Esophagus muscularis mucosa (tissue), 4 donors: ENCODE measurements at regions not wholly inside any gene's neighbourhood (a gene's known extent, or its start where the extent isn't known, plus 50 kb on each side); places are given as distances from the start of the nearest gene placed in this dataset.

Experiments used
- DNase-seq: peaks from one replicate; pipeline ENCODE4 v3.0.0-alpha.2; 2017; ENCODE audit errors: extremely low spot score
- H3K27ac ChIP-seq, 4 donors: fragments of 200-600 bp; sonication (generic); replicated peaks in 1 of 4; 1 replicate in 3 of 4; 2 replicates in 1 of 4; pipeline ENCODE4 v1.5.1; 2016 to 2019; ENCODE audit warnings: mild to moderate bottlenecking in 1 of 4
- H3K27me3 ChIP-seq, 4 donors: fragments of 200-600 bp; sonication (generic); one replicate each; pipeline versions ENCODE4 v1.5.1 to v1.6.0; 2016 to 2019
- H3K36me3 ChIP-seq, 4 donors: fragments of 200-600 bp; sonication (generic); one replicate each; pipeline ENCODE4 v1.5.1; 2016 to 2019
- H3K4me1 ChIP-seq, 4 donors: fragments of 200-600 bp; sonication (generic); one replicate each; pipeline ENCODE4 v1.5.1; 2016 to 2019
- H3K4me3 ChIP-seq, 4 donors: fragments of 200-600 bp; sonication (generic); 1 replicate in 2 of 4; 2 replicates in 2 of 4; pipeline ENCODE4 v1.5.1; 2016 to 2019; ENCODE audit warnings: mild to moderate bottlenecking in 4 of 4, moderate library complexity in 1 of 4
- H3K9me3 ChIP-seq, 4 donors: fragments of 200-600 bp; sonication (generic); 1 replicate in 3 of 4; 2 replicates in 1 of 4; pipeline ENCODE4 v1.5.1; 2016 to 2019
- CTCF ChIP-seq, 3 experiments: fragments of 200-600 bp in 2 of 3; fragments of 450-650 bp in 1 of 3; sonication (generic) in 2 of 3; IDR thresholded peaks; one replicate each; pipeline ENCODE4 v1.5.1; 2017 to 2019; ENCODE audit warnings: antibody characterized with exemption in 3 of 3, mild to moderate bottlenecking in 2 of 3, moderate library complexity in 1 of 3
- EP300 ChIP-seq: sonication (generic); formaldehyde crosslinking; IDR thresholded peaks from one replicate; pipeline ENCODE4 v1.6.1; 2017; ENCODE audit warnings: antibody characterized with exemption
- POLR2A ChIP-seq: fragments of 450-650 bp; IDR thresholded peaks from one replicate; pipeline ENCODE4 v1.6.1; 2017; ENCODE audit warnings: antibody characterized with exemption, moderate library complexity, mild to moderate bottlenecking, low read depth
- POLR2AphosphoS5 ChIP-seq, 2 donors: sonication (generic); formaldehyde crosslinking; IDR thresholded peaks; one replicate each; pipeline ENCODE4 v1.6.1; 2017; ENCODE audit warnings: antibody characterized with exemption in 2 of 2
- WGBS: methylation state at CpG from one replicate; pipeline ENCODE4 v1.1.5; 2018; 5-methylcytosine and 5-hydroxymethylcytosine counted together
- intact Hi-C: fragments of 100-400 bp; cut with DNase I; formaldehyde crosslinking; loops from one replicate; pipeline ENCODE4 v1.15.1; 2023

GRCh38 chr6:114611696-114612095 is 268.9 kb upstream of the HS3ST5 start:
- no peak for DNase-seq
- no peak overlapping the region for H3K4me3 ChIP-seq
- intact Hi-C loops, result no loop called here
- no peaks in the 10 kb centered on the region for H3K36me3 ChIP-seq
- no peaks in the 10 kb centered on the region for H3K4me1 ChIP-seq
- TF ChIP-seq EP300 (no peak), POLR2A (no peak)
- no peaks in the 10 kb centered on the region for H3K9me3 ChIP-seq
- no peak overlapping the region for H3K27ac ChIP-seq
- no peaks in the 10 kb centered on the region for H3K27me3 ChIP-seq

DNA sequence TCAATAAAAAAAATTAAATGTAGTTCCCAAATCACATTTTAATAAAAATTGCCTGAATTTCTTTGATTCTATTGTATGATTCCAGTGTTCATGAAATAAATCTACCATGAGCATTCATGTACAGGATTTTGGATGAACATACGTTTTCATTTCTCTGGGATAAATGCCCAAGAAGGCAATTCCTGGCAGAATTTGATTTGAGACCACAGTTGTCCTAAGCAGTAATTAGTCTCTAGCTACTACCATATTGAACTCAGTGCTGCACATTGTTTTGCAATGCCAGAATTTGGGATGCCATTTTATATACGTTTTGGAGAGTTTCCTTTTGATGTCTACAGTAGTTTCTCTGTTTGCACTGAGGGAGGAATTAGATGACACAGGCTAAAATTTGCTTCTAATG is 265.3 kb upstream of the HS3ST5 start:
- Histone ChIP-seq H3K4me3 (no peak overlapping the region), H3K27me3 (no peaks in the 10 kb centered on the region), H3K9me3 (no peaks in the 10 kb centered on the region), H3K36me3 (no peaks in the 10 kb centered on the region), H3K27ac (no peak overlapping the region), H3K4me1 (no peaks in the 10 kb centered on the region)
- intact Hi-C loops, result no loop called here
- no peak for DNase-seq
- TF ChIP-seq POLR2A, result no peak
- no peak for TF ChIP-seq EP300
- TF ChIP-seq POLR2AphosphoS5 (IDR thresholded peaks at IDR 0.05), result no peak
- TF ChIP-seq CTCF (IDR thresholded peaks at IDR 0.05), result no peak
- WGBS, result 64% methylated on average over 2 of the region's 2 CpGs

DNA sequence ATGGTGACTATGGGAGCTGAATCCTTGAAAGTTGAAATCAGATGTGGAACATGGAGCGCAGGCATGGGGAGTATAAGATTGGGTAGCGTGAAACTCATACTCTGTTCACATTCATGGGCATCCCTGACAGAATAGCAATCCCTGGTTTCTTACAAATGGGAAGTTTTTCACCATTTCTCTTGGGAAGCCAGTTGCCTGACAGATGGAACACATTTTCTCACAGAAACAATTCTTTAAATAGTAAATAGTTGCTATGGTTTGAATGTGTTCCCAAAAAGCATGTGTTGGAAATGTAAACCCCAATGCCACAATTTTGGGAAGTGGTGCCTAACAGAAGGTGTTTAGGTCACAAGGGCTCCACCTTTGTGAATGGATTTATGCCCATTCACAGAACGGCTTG is 262.8 kb upstream of the HS3ST5 start:
- no peaks in the 10 kb centered on the region for H3K4me1 ChIP-seq
- no peak for TF ChIP-seq CTCF (IDR thresholded peaks at IDR 0.05)
- intact Hi-C loops, result no loop called here
- H3K4me3 ChIP-seq, result no peak overlapping the region
- WGBS, result 79% methylated on average over 3 of the region's 3 CpGs
- no peak overlapping the region for H3K27ac ChIP-seq
- H3K27me3 ChIP-seq, result no peaks in the 10 kb centered on the region
- no peaks in the 10 kb centered on the region for H3K36me3 ChIP-seq
- DNase-seq, result no peak
- H3K9me3 ChIP-seq, result no peaks in the 10 kb centered on the region

DNA sequence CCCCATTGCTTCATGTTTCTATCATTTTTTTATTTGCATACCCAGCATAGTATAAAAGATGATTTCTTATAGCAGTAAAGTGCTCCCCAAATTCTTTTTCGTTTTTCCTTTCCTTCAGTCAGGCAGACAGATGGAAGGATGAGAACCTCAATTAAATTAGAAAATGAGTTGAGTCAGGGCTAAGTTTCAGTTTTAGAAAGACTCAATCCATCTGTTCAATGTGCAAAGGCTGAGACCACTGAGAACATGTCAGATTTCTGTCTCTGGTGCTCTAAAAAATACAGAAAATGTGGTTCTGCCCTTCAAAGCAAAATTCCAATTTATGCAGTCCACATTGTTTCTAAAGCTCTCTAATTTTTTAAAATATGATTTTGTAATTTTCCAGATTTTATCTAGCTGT is 257.6 kb upstream of the HS3ST5 start:
- Histone ChIP-seq H3K4me3 (no peak overlapping the region), H3K9me3 (no peaks in the 10 kb centered on the region), H3K27ac (no peak overlapping the region), H3K36me3 (no peaks in the 10 kb centered on the region), H3K4me1 (no peaks in the 10 kb centered on the region), H3K27me3 (no peaks in the 10 kb centered on the region)
- no peak for DNase-seq
- TF ChIP-seq CTCF (IDR thresholded peaks at IDR 0.05) (no peak), POLR2AphosphoS5 (IDR thresholded peaks at IDR 0.05) (no peak), EP300 (no peak), POLR2A (no peak)
- intact Hi-C loops, result no loop called here
- 38% methylated on average over 1 of the region's 1 CpG for WGBS

GRCh38 chr6:114595591-114595990 is 252.8 kb upstream of the HS3ST5 start:
- no peak overlapping the region for H3K4me3 ChIP-seq
- TF ChIP-seq POLR2A (no peak), CTCF (IDR thresholded peaks at IDR 0.05) (no peak), EP300 (no peak), POLR2AphosphoS5 (IDR thresholded peaks at IDR 0.05) (no peak)
- no peak for DNase-seq
- no peaks in the 10 kb centered on the region for H3K36me3 ChIP-seq
- no peaks in the 10 kb centered on the region for H3K9me3 ChIP-seq
- no peak overlapping the region for H3K27ac ChIP-seq
- H3K27me3 ChIP-seq, result no peaks in the 10 kb centered on the region
- intact Hi-C loops, result no loop called here
- H3K4me1 ChIP-seq, result no peaks in the 10 kb centered on the region
- 52% methylated on average over 2 of the region's 2 CpGs for WGBS
